Smooth muscle cell (in vitro differentiated cells): ENCODE measurements at regions not wholly inside any gene's neighbourhood (a gene's known extent, or its start where the extent isn't known, plus 50 kb on each side); places are given as distances from the start of the nearest gene placed in this dataset.
A peak's percentile ranks its signal among the peaks of the same experiment; 100 is the strongest.

Source experiments
- DNase-seq: peaks from one replicate; lab custom pipeline; 2025; ENCODE audit not compliant: unreplicated experiment; lab: John Stamatoyannopoulos, UW
- H2AFZ ChIP-seq: fragments of 200-600 bp; sonication (generic); 2 replicates; pipeline ENCODE4 v1.6.0; 2016; ENCODE audit warnings: antibody characterized with exemption, low read depth, mild to moderate bottlenecking
- H3F3A ChIP-seq: fragments of 200-600 bp; sonication (generic); 2 replicates; pipeline ENCODE4 v1.6.0; 2017; ENCODE audit warnings: antibody characterized with exemption, low read depth
- H3K27ac ChIP-seq: fragments of 200-600 bp; sonication (generic); 2 replicates; pipeline ENCODE4 v1.5.1; 2016; ENCODE audit warnings: low read depth, mild to moderate bottlenecking
- H3K27me3 ChIP-seq: fragments of 200-600 bp; sonication (generic); 2 replicates; pipeline ENCODE4 v1.6.1; 2016; ENCODE audit warnings: low read depth, mild to moderate bottlenecking
- H3K36me3 ChIP-seq: fragments of 200-600 bp; sonication (generic); 2 replicates; pipeline ENCODE4 v1.5.1; 2016; ENCODE audit warnings: low read depth
- H3K4me1 ChIP-seq: fragments of 200-600 bp; sonication (generic); 2 replicates; pipeline ENCODE4 v1.5.1; 2016; ENCODE audit warnings: low read depth
- H3K4me2 ChIP-seq: fragments of 200-600 bp; sonication (generic); 2 replicates; pipeline ENCODE4 v1.6.0; 2016; ENCODE audit warnings: mild to moderate bottlenecking
- H3K4me3 ChIP-seq: fragments of 200-600 bp; sonication (generic); 2 replicates; pipeline ENCODE4 v1.5.1; 2016; ENCODE audit warnings: mild to moderate bottlenecking
- H3K79me2 ChIP-seq: fragments of 200-600 bp; sonication (generic); 2 replicates; pipeline ENCODE4 v1.6.0; 2016; ENCODE audit warnings: low read depth, mild to moderate bottlenecking
- H3K9ac ChIP-seq: fragments of 200-600 bp; sonication (generic); 2 replicates; pipeline ENCODE4 v1.6.0; 2016; ENCODE audit warnings: low read depth
- H3K9me3 ChIP-seq: fragments of 200-600 bp; sonication (generic); replicated peaks from 2 replicates; pipeline ENCODE4 v1.5.1; 2016; ENCODE audit warnings: low read depth
- H4K20me1 ChIP-seq: fragments of 200-600 bp; sonication (generic); 2 replicates; pipeline ENCODE4 v1.6.0; 2016; ENCODE audit warnings: low read depth
- CTCF ChIP-seq: fragments of 200-600 bp; sonication (generic); IDR thresholded peaks from 2 replicates; pipeline ENCODE4 v1.5.1; 2017; ENCODE audit warnings: borderline replicate concordance, mild to moderate bottlenecking, antibody characterized with exemption; ENCODE audit not compliant: insufficient read depth, poor library complexity, severe bottlenecking
- WGBS: methylation state at CpG from one replicate; pipeline ENCODE4 v1.1.7; 2016; ENCODE audit warnings: low lambda C conversion rate; 5-methylcytosine and 5-hydroxymethylcytosine counted together

GRCh38 chr4:140267576-140267975, 105.9 kb upstream of the SCOC start:
- Histone ChIP-seq H3K4me3 (peak overlapping the region; percentile 20), H3K4me1 (peaks cover 4% of the 10 kb centered on the region), H4K20me1 (no peaks in the 10 kb centered on the region), H3K9ac (peak overlapping the region; percentile 62), H3K9me3 (no peaks in the 10 kb centered on the region), H3K79me2 (no peaks in the 10 kb centered on the region), H3K27ac (peak overlapping the region; percentile 87), H3F3A (no peaks in the 10 kb centered on the region), H3K27me3 (no peaks in the 10 kb centered on the region), H3K36me3 (no peaks in the 10 kb centered on the region), H3K4me2 (peak overlapping the region; percentile 79), H2AFZ (peak overlapping the region; percentile 94)
- TF ChIP-seq CTCF = no peak
- WGBS = 26% methylated on average over 14 of the region's 14 CpGs
- DNase-seq = no peak

- no peaks in the 10 kb centered on the region for H3K36me3 ChIP-seq
- DNase-seq = no peak
- H3K4me1 ChIP-seq = peaks cover 4% of the 10 kb centered on the region
- H3F3A ChIP-seq = no peaks in the 10 kb centered on the region
- no peaks in the 10 kb centered on the region for H3K27me3 ChIP-seq
- peak overlapping the region; percentile 79 for H3K4me2 ChIP-seq
- no peaks in the 10 kb centered on the region for H3K9me3 ChIP-seq
- no peaks in the 10 kb centered on the region for H4K20me1 ChIP-seq
- H2AFZ ChIP-seq = peak overlapping the region; percentile 94
- H3K4me3 ChIP-seq = no peak overlapping the region
- no peaks in the 10 kb centered on the region for H3K79me2 ChIP-seq
- no peak for TF ChIP-seq CTCF
- WGBS = 55% methylated on average over 10 of the region's 10 CpGs
- H3K27ac ChIP-seq = peak overlapping the region; percentile 87
- H3K9ac ChIP-seq = peak overlapping the region; percentile 50
Observed at GRCh38 chr4:140266958-140267568, 106.4 kb upstream of the SCOC start.

- H3K79me2 ChIP-seq = no peaks in the 10 kb centered on the region
- no peak overlapping the region for H3K4me3 ChIP-seq
- H3K4me2 ChIP-seq = peak overlapping the region; percentile 48
- H2AFZ ChIP-seq = no peak overlapping the region
- H3K27ac ChIP-seq = peak overlapping the region; percentile 63
- no peaks in the 10 kb centered on the region for H3K27me3 ChIP-seq
- peaks cover 4% of the 10 kb centered on the region for H3F3A ChIP-seq
- H4K20me1 ChIP-seq = no peaks in the 10 kb centered on the region
- WGBS = 38% methylated on average over 5 of the region's 5 CpGs
- no peak for TF ChIP-seq CTCF
- no peak for DNase-seq
- no peaks in the 10 kb centered on the region for H3K36me3 ChIP-seq
- no peaks in the 10 kb centered on the region for H3K4me1 ChIP-seq
- no peaks in the 10 kb centered on the region for H3K9me3 ChIP-seq
- H3K9ac ChIP-seq = peak overlapping the region; percentile 18
Observed at GRCh38 chr4:140260227-140260626, 106.2 kb upstream of the MAML3 start.

GRCh38 chr4:140258476-140258875, 104.5 kb upstream of the MAML3 start:
- H3K9me3 ChIP-seq = no peaks in the 10 kb centered on the region
- H3K27ac ChIP-seq = no peak overlapping the region
- no peak overlapping the region for H3K4me2 ChIP-seq
- no peak overlapping the region for H2AFZ ChIP-seq
- 97% methylated on average over 3 of the region's 3 CpGs for WGBS
- no peaks in the 10 kb centered on the region for H3K36me3 ChIP-seq
- no peak overlapping the region for H3K4me3 ChIP-seq
- no peak for TF ChIP-seq CTCF
- H3K79me2 ChIP-seq = no peaks in the 10 kb centered on the region
- H3K9ac ChIP-seq = no peak overlapping the region
- peaks cover 16% of the 10 kb centered on the region for H3F3A ChIP-seq
- no peaks in the 10 kb centered on the region for H3K27me3 ChIP-seq
- no peaks in the 10 kb centered on the region for H4K20me1 ChIP-seq
- H3K4me1 ChIP-seq = peaks cover 14% of the 10 kb centered on the region
- no peak for DNase-seq
